ENCODE measurements at regions not wholly inside any gene's neighbourhood (a gene's known extent, or its start where the extent isn't known, plus 50 kb on each side); places are given as distances from the start of the nearest gene placed in this dataset.

DNA sequence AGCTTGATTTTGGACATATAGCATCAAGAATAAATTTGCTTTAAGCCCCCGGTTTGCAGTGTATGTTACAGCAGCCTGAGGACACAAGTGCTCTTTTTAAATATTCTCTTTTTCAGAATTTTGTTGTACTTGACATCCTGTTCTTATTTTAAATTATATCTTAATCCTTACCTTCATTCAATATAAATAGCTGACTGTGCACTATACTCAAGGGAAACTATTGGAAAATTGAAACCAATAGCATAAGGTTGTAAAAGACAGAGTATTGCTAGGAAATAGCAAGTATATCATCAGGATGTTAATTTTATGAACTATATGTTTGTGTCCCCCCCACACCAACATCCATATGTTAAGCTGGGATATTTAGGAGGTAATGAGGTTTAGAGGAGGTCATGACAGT lies 120.4 kb upstream of the CDH10 start:
- intact Hi-C loops (cut with DNase I), result no loop called here
- Histone ChIP-seq H3K27ac (no peak overlapping the region), H3K36me3 (ENCODE audit: insufficient read depth in 1 of 2, low read depth in 1 of 2) (no peaks in the 10 kb centered on the region), H3K9me3 (no peaks in the 10 kb centered on the region), H3K27me3 (ENCODE audit: insufficient read depth in 3 of 3, low read length in 2 of 3) (no peaks in the 10 kb centered on the region), H3K4me1 (no peaks in the 10 kb centered on the region), H3K4me3 (no peak overlapping the region)
- 86 to 97% (median 97%) methylated on average over 1 of the region's 1 CpG for WGBS, 3 donors
- no peak for DNase-seq
- TF ChIP-seq, protein P1, sequence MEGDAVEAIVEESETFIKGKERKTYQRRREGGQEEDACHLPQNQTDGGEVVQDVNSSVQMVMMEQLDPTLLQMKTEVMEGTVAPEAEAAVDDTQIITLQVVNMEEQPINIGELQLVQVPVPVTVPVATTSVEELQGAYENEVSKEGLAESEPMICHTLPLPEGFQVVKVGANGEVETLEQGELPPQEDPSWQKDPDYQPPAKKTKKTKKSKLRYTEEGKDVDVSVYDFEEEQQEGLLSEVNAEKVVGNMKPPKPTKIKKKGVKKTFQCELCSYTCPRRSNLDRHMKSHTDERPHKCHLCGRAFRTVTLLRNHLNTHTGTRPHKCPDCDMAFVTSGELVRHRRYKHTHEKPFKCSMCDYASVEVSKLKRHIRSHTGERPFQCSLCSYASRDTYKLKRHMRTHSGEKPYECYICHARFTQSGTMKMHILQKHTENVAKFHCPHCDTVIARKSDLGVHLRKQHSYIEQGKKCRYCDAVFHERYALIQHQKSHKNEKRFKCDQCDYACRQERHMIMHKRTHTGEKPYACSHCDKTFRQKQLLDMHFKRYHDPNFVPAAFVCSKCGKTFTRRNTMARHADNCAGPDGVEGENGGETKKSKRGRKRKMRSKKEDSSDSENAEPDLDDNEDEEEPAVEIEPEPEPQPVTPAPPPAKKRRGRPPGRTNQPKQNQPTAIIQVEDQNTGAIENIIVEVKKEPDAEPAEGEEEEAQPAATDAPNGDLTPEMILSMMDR (IDR thresholded peaks at IDR 0.05), result no peak
- no peak for ATAC-seq

DNA sequence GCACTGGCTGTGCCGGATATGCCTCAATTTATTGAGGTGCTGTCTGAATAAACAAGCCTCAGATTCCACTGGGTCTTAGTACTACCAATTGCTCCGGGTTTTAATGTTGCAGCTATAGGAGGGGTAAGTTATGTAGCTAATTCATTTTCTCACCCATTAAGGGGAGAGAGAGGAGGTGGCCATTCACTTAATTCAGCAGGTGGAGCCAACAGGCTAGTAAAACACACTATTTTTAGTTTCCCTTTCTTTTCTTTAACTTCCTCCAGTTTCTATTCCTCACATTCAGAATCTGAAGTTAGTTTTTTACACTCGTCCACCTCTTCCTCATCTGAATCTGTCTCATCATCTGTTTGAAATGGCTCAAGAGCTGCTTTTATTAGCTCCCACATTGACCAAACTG lies 105.6 kb upstream of the CDH10 start:
- WGBS, 3 donors, result 68 to 71% (median 70%) methylated on average over 3 of the region's 3 CpGs
- DNase-seq (no peak), ATAC-seq (no peak)
- no peaks in the 10 kb centered on the region for H3K36me3 ChIP-seq (ENCODE audit: insufficient read depth in 1 of 2, low read depth in 1 of 2)
- H3K4me3 ChIP-seq, result no peak overlapping the region
- H3K4me1 ChIP-seq, result no peaks in the 10 kb centered on the region
- H3K27me3 ChIP-seq (ENCODE audit: insufficient read depth in 3 of 3, low read length in 2 of 3), result no peaks in the 10 kb centered on the region
- no peak overlapping the region for H3K27ac ChIP-seq
- H3K9me3 ChIP-seq, result no peaks in the 10 kb centered on the region
- intact Hi-C loops (cut with DNase I), result no loop called here
- TF ChIP-seq, protein P1 (IDR thresholded peaks at IDR 0.05), result no peak

DNA sequence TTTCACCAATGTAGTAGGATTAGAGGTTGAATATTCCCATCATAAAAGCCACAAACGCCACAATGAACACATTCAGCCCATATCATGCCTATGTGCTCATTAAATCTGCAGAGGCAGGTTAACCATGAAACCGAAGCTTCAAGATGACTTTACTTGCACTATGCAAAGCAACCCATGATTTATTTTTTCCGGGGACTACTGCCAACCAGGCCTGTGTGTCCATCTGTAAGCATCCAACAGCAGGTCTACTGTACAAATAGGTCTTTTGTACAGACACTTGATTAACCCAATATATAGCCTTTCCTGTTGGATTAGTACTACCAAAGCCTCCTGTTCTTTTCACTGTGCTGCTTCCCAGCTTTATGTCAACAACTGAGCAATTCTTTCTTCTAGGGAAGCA lies 104.9 kb upstream of the CDH10 start:
- intact Hi-C loops (cut with DNase I), result no loop called here
- Histone ChIP-seq H3K27ac (no peak overlapping the region), H3K9me3 (no peaks in the 10 kb centered on the region), H3K36me3 (ENCODE audit: insufficient read depth in 1 of 2, low read depth in 1 of 2) (no peaks in the 10 kb centered on the region), H3K4me3 (no peak overlapping the region), H3K4me1 (no peaks in the 10 kb centered on the region), H3K27me3 (ENCODE audit: insufficient read depth in 3 of 3, low read length in 2 of 3) (no peaks in the 10 kb centered on the region)
- WGBS, 3 donors, result 75 to 82% (median 78%) methylated on average over 3 of the region's 3 CpGs
- DNase-seq (no peak), ATAC-seq (no peak)
- TF ChIP-seq, protein P1 (IDR thresholded peaks at IDR 0.05), result no peak

DNA sequence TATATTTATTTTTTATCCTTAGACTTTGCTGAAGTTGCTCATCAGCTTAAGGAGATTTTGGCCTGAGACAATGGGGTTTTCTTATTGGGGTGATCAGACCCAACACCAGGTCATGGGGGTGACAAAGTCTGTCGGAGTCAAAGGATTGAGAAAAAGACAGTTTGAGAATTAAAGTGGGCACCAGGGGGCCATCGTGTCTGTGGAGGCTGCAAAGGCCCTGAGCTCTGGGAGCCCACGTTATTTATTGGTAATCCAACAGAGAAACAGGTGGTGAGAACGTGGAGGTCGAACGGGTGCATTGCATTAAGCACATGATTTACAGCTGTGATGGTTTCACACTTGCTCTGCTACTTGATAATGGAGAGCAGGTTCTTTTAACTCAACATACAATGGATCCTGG lies 102.5 kb upstream of the CDH10 start:
- Histone ChIP-seq H3K27me3 (ENCODE audit: insufficient read depth in 3 of 3, low read length in 2 of 3) (no peaks in the 10 kb centered on the region), H3K27ac (no peak overlapping the region), H3K36me3 (ENCODE audit: insufficient read depth in 1 of 2, low read depth in 1 of 2) (no peaks in the 10 kb centered on the region), H3K4me1 (no peaks in the 10 kb centered on the region), H3K4me3 (no peak overlapping the region), H3K9me3 (no peaks in the 10 kb centered on the region)
- 23 to 38% (median 34%) methylated on average over 6 of the region's 6 CpGs for WGBS, 3 donors
- TF ChIP-seq, protein P1 (IDR thresholded peaks at IDR 0.05), result no peak
- intact Hi-C loops (cut with DNase I), result no loop called here
- DNase-seq (no peak), ATAC-seq (no peak)

DNA sequence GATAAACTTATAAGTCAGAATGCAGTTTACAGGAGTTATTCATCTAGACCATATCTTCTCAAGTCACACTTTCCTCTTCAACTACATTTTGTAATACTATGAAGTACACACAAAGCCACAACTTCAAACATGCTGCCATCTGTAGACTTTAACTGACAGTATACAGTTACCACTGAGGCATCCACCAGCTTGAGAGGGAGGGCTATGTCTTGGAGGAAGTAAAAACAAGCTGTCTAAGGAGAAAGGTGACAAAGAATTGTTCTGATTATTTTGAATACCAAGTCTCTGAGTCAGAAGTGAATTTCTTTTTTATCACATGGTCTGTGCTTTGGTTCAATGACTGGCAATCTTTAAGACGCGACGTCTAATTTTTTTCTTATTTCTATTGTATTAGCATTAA lies 97.6 kb upstream of the CDH10 start:
- 95 to 99% (median 96%) methylated on average over 3 of the region's 3 CpGs for WGBS, 3 donors
- Histone ChIP-seq H3K36me3 (ENCODE audit: insufficient read depth in 1 of 2, low read depth in 1 of 2) (no peaks in the 10 kb centered on the region), H3K4me3 (no peak overlapping the region), H3K9me3 (no peaks in the 10 kb centered on the region), H3K27ac (no peak overlapping the region), H3K27me3 (ENCODE audit: insufficient read depth in 3 of 3, low read length in 2 of 3) (no peaks in the 10 kb centered on the region), H3K4me1 (no peaks in the 10 kb centered on the region)
- TF ChIP-seq, protein P1 (IDR thresholded peaks at IDR 0.05), result no peak
- ATAC-seq (no peak), DNase-seq (no peak)
- intact Hi-C loops (cut with DNase I), result no loop called here

Data from psoas muscle (tissue), 7 donors.